ENCODE measurements at regions not wholly inside any gene's neighbourhood (a gene's known extent, or its start where the extent isn't known, plus 50 kb on each side); places are given as distances from the start of the nearest gene placed in this dataset.

DNA sequence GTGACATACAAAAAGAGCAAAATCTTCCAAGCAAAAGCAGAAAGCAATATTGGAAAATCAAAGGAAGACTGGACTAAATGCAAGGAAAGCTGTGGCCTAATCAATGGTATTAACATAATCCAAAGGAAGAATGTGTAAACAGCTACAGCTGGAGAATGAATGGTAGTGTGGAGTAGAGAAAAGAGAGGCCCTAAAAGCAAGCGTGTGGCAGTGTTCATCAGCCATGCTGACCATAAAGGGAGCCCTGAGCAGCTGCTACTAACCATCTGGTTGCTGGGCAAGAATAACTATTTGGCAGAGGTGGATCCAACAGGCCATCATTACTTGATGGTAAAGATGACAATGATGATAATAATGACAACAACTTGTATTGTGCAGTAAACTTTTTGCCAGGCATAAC lies 148.5 kb upstream of the BEND6 start:
- TF ChIP-seq, protein P1, sequence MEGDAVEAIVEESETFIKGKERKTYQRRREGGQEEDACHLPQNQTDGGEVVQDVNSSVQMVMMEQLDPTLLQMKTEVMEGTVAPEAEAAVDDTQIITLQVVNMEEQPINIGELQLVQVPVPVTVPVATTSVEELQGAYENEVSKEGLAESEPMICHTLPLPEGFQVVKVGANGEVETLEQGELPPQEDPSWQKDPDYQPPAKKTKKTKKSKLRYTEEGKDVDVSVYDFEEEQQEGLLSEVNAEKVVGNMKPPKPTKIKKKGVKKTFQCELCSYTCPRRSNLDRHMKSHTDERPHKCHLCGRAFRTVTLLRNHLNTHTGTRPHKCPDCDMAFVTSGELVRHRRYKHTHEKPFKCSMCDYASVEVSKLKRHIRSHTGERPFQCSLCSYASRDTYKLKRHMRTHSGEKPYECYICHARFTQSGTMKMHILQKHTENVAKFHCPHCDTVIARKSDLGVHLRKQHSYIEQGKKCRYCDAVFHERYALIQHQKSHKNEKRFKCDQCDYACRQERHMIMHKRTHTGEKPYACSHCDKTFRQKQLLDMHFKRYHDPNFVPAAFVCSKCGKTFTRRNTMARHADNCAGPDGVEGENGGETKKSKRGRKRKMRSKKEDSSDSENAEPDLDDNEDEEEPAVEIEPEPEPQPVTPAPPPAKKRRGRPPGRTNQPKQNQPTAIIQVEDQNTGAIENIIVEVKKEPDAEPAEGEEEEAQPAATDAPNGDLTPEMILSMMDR (IDR thresholded peaks at IDR 0.05; ENCODE audit: insufficient read depth, low read depth, low read length), result no peak
- no peak for TF ChIP-seq EZH2 (IDR thresholded peaks at IDR 0.05; ENCODE audit: insufficient read depth, low read length)

All from astrocyte (in vitro differentiated cells and primary cell).